Spleen (tissue), 11 donors: ENCODE measurements at regions not wholly inside any gene's neighbourhood (a gene's known extent, or its start where the extent isn't known, plus 50 kb on each side); places are given as distances from the start of the nearest gene placed in this dataset.

Source experiments
- DNase-seq: peaks from one replicate; pipeline ENCODE4 v3.0.0-alpha.2; 2020
- H3K27ac ChIP-seq, 8 donors: fragments of 200-600 bp; sonication (generic) in 7 of 8; 1 replicate in 4 of 8; 2 replicates in 4 of 8; pipeline versions ENCODE4 v1.5.0 to v1.8.0; 2016 to 2021; ENCODE audit warnings: inconsistent platforms in 4 of 8, mild to moderate bottlenecking in 4 of 8, moderate library complexity in 1 of 8
- H3K27me3 ChIP-seq, 7 donors: fragments of 200-600 bp; sonication (generic) in 6 of 7; replicated peaks in 1 of 7; 1 replicate in 4 of 7; 2 replicates in 3 of 7; pipeline versions ENCODE4 v1.5.0 to v1.8.0; 2016 to 2021; ENCODE audit warnings: inconsistent platforms in 3 of 7, mild to moderate bottlenecking in 1 of 7
- H3K36me3 ChIP-seq, 6 donors: fragments of 200-600 bp; sonication (generic) in 5 of 6; 1 replicate in 4 of 6; 2 replicates in 2 of 6; pipeline versions ENCODE4 v1.5.0 to v1.8.0; 2016 to 2021; ENCODE audit warnings: inconsistent platforms in 2 of 6
- H3K4me1 ChIP-seq, 6 donors: fragments of 200-600 bp; sonication (generic) in 5 of 6; 1 replicate in 3 of 6; 2 replicates in 3 of 6; pipeline versions ENCODE4 v1.5.0 to v1.8.0; 2016 to 2021; ENCODE audit warnings: inconsistent platforms in 3 of 6
- H3K4me3 ChIP-seq, 8 donors: fragments of 200-600 bp; sonication (generic) in 7 of 8; 1 replicate in 4 of 8; 2 replicates in 4 of 8; pipeline versions ENCODE4 v1.5.0 to v1.8.0; 2016 to 2021; ENCODE audit warnings: inconsistent platforms in 4 of 8, mild to moderate bottlenecking in 4 of 8, moderate library complexity in 2 of 8
- H3K9me3 ChIP-seq, 8 donors: fragments of 200-600 bp; sonication (generic) in 7 of 8; 1 replicate in 4 of 8; 2 replicates in 4 of 8; pipeline versions ENCODE4 v1.5.0 to v1.8.0; 2016 to 2021; ENCODE audit warnings: inconsistent platforms in 4 of 8
- CTCF ChIP-seq, 11 experiments: fragments of 200-600 bp in 7 of 11; fragments of 450-650 bp in 4 of 11; sonication (generic) in 4 of 11; IDR thresholded peaks in 8 of 11; conservative IDR thresholded peaks in 3 of 11; 1 replicate in 7 of 11; 2 replicates in 4 of 11; pipeline versions ENCODE4 v1.4.0 to v1.8.0; 2016 to 2021; ENCODE audit warnings: antibody characterized with exemption in 11 of 11, inconsistent platforms in 4 of 11, mild to moderate bottlenecking in 1 of 11
- POLR2A ChIP-seq, 3 donors: fragments of 450-650 bp; IDR thresholded peaks; one replicate each; pipeline ENCODE4 v1.5.1; 2017; ENCODE audit warnings: antibody characterized with exemption in 3 of 3, mild to moderate bottlenecking in 1 of 3
- POLR2AphosphoS5 ChIP-seq, 3 donors: sonication (generic); formaldehyde crosslinking; IDR thresholded peaks; one replicate each; pipeline ENCODE4 v1.5.1; 2017; ENCODE audit warnings: antibody characterized with exemption in 3 of 3
- WGBS, 5 donors: extraction: QIAGEN DNeasy Blood & Tissue Kit in 3 of 5; methylation state at CpG; one replicate each; pipeline versions ENCODE4 v1.1.5 to v1.1.7; 2013 to 2018; 5-methylcytosine and 5-hydroxymethylcytosine counted together
- intact Hi-C: fragments of 100-400 bp; cut with DNase I; formaldehyde crosslinking; loops from one replicate; pipeline ENCODE4 v1.15.0; 2023; ENCODE audit warnings: low total_unique reads
- donor health status: healthy with polysubstance abuse.
- donor health status: DM: no; HTN: no; CAD: no; lungs with moderate emphysema.
- donor health status: DM: no; HTN: no; CAD: no.
- donor health status: Bipolar disorder and iron deficiency.
- donor health status: healthy.
- donor health status: DM: no; HTN: no; CAD: no.
- donor health status: DM: yes; HTN: yes; CAD: no.

DNA sequence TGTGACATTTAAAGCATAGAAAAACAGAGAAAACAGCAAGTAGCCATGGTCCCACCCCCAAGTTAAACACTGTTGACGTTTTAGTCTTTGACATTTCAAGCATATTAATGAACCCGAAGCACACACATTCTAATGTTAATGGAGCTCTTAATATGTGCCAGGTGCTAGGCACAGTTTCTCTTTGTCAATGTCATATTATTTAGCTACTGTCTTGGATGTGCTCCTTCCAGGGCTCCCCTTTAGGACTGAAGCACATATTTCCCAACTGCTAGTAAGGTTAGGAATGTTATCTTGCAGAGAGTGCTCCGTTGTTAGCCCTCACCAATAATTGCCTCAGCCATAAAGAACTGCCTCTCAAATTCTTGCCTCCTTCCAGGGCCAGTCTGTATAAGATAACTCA, 716.6 kb upstream of the TENM4 start:
- DNase-seq = no peak
- H3K27ac ChIP-seq = no peak overlapping the region
- TF ChIP-seq POLR2A (IDR thresholded peaks at IDR 0.05) = no peak
- no peak for TF ChIP-seq POLR2AphosphoS5 (IDR thresholded peaks at IDR 0.05)
- TF ChIP-seq CTCF (IDR thresholded peaks at IDR 0.05 in 8 of 11, conservative IDR thresholded peaks at IDR 0.05 in 3 of 11) = no peak
- no peaks in the 10 kb centered on the region for H3K9me3 ChIP-seq
- intact Hi-C loops = no loop called here
- 32 to 50% (median 42%) methylated on average over 3 of the region's 3 CpGs for WGBS, 5 donors
- no peaks in the 10 kb centered on the region for H3K27me3 ChIP-seq
- no peaks in the 10 kb centered on the region for H3K4me1 ChIP-seq
- no peak overlapping the region for H3K4me3 ChIP-seq
- H3K36me3 ChIP-seq = no peaks in the 10 kb centered on the region

- no peaks in the 10 kb centered on the region for H3K27me3 ChIP-seq
- 75 to 87% (median 81%) methylated on average over 1 of the region's 1 CpG for WGBS, 5 donors
- no peak overlapping the region for H3K4me3 ChIP-seq
- no peaks in the 10 kb centered on the region for H3K9me3 ChIP-seq
- H3K4me1 ChIP-seq = no peaks in the 10 kb centered on the region
- intact Hi-C loops = no loop called here
- DNase-seq = no peak
- no peaks in the 10 kb centered on the region for H3K36me3 ChIP-seq
- TF ChIP-seq POLR2A (IDR thresholded peaks at IDR 0.05) (no peak), CTCF (IDR thresholded peaks at IDR 0.05 in 8 of 11, conservative IDR thresholded peaks at IDR 0.05 in 3 of 11) (no peak), POLR2AphosphoS5 (IDR thresholded peaks at IDR 0.05) (no peak)
- H3K27ac ChIP-seq = no peak overlapping the region
Observed at GRCh38 chr11:80156062-80156461, 715.2 kb upstream of the TENM4 start.

DNA sequence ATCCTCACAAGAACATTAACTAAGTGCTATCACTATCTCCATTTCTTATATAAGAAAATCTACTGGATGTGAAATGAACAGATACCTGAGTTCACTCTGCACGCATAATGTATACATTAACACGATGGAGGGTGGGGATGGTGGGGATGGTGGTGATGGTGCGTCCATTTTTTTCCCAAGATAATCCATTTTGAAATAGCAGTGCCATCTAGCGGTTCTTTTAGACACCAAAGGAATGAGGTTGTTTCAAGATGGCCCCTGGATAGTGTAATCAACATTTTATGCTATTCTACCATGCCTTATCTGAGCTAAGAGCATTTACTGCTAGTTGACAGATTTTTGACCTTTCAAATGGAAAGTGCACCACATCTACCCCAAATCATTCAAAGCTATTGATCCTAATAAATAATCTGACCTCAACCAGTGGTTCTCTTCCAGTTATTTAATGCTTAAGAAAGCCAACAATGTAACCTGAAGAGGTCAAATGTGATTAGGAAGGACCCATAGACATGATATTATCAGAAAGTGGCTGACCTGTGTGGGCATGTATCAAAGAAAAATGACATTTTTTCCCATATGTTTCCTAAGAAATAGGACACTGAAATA, 714.7 kb upstream of the TENM4 start:
- Histone ChIP-seq H3K4me1 (no peaks in the 10 kb centered on the region), H3K36me3 (no peaks in the 10 kb centered on the region), H3K27ac (no peak overlapping the region), H3K27me3 (no peaks in the 10 kb centered on the region), H3K9me3 (no peaks in the 10 kb centered on the region), H3K4me3 (no peak overlapping the region)
- DNase-seq = no peak
- intact Hi-C loops = no loop called here
- no peak for TF ChIP-seq POLR2AphosphoS5 (IDR thresholded peaks at IDR 0.05)
- peak in 3 of 11 experiments; percentile 8 to 28 (median 18) for TF ChIP-seq CTCF (IDR thresholded peaks at IDR 0.05 in 8 of 11, conservative IDR thresholded peaks at IDR 0.05 in 3 of 11)
- 19 to 31% (median 26%) methylated on average over 4 of the region's 4 CpGs for WGBS, 5 donors

DNA sequence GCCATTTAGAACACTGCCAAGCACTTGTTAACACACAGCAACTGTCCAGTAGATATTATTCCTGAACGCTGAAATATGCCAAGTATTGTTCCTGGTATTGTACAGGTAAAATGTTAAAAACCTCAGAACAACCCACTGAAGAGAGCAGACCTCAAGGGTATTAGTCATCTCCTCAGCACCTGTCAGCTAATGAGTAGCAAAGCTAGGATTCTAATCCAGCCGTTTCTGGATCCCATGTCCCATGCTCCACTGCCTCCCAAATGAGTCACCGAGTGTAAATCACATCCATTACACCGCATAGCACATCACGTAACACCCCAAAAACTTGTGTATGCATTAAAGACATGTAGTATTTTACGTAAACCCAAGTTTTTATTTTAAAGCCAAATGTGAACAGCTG, 705.4 kb upstream of the TENM4 start:
- no peaks in the 10 kb centered on the region for H3K4me1 ChIP-seq
- WGBS, 5 donors = 85 to 88% (median 87%) methylated on average over 6 of the region's 6 CpGs
- TF ChIP-seq CTCF (IDR thresholded peaks at IDR 0.05 in 8 of 11, conservative IDR thresholded peaks at IDR 0.05 in 3 of 11) = no peak
- no peak for TF ChIP-seq POLR2A (IDR thresholded peaks at IDR 0.05)
- no peak for TF ChIP-seq POLR2AphosphoS5 (IDR thresholded peaks at IDR 0.05)
- intact Hi-C loops = no loop called here
- DNase-seq = no peak
- H3K4me3 ChIP-seq = no peak overlapping the region
- H3K27me3 ChIP-seq = no peaks in the 10 kb centered on the region
- no peaks in the 10 kb centered on the region for H3K9me3 ChIP-seq
- H3K36me3 ChIP-seq = no peaks in the 10 kb centered on the region
- no peak overlapping the region for H3K27ac ChIP-seq
